Neutrophil (primary cell): ENCODE measurements at regions not wholly inside any gene's neighbourhood (a gene's known extent, or its start where the extent isn't known, plus 50 kb on each side); places are given as distances from the start of the nearest gene placed in this dataset.

Experiments used
- H3K27ac ChIP-seq: fragments of 200-600 bp; sonication (generic); 2 replicates; pipeline ENCODE4 v1.5.1; 2016; ENCODE audit warnings: mild to moderate bottlenecking, moderate library complexity
- H3K27me3 ChIP-seq: fragments of 200-600 bp; sonication (generic); 2 replicates; pipeline ENCODE4 v1.6.0; 2016; ENCODE audit warnings: mild to moderate bottlenecking
- H3K36me3 ChIP-seq: fragments of 200-600 bp; sonication (generic); 2 replicates; pipeline ENCODE4 v1.5.1; 2017
- H3K4me1 ChIP-seq, 2 experiments: fragments of 200-600 bp in 1 of 2; sonication (generic) in 1 of 2; 1 replicate in 1 of 2; 2 replicates in 1 of 2; pipeline versions ENCODE4 v1.5.1 to v1.6.1; 2013 to 2016; ENCODE audit warnings: low read depth in 1 of 2, low read length in 1 of 2, mild to moderate bottlenecking in 1 of 2, moderate library complexity in 1 of 2; ENCODE audit not compliant: control insufficient read depth in 1 of 2, insufficient read depth in 1 of 2
- H3K4me3 ChIP-seq, 2 experiments: fragments of 200-600 bp in 1 of 2; sonication (generic) in 1 of 2; 1 replicate in 1 of 2; 2 replicates in 1 of 2; pipeline ENCODE4 v1.5.1; 2013 to 2016; ENCODE audit warnings: low read depth in 1 of 2, low read length in 1 of 2, mild to moderate bottlenecking in 1 of 2, moderate library complexity in 1 of 2
- H3K9me3 ChIP-seq: fragments of 200-600 bp; sonication (generic); 2 replicates; pipeline ENCODE4 v1.5.1; 2016
- TF ChIP-seq, protein P1 (sequence below): fragments of 200-600 bp; sonication (generic); IDR thresholded peaks from 2 replicates; pipeline ENCODE4 v1.5.1; 2016; ENCODE audit warnings: antibody characterized with exemption

GRCh38 chr2:866009-866680, 84.5 kb upstream of the SNTG2 start:
- H3K36me3 ChIP-seq: no peaks in the 10 kb centered on the region
- no peaks in the 10 kb centered on the region for H3K4me1 ChIP-seq
- TF ChIP-seq, protein P1, sequence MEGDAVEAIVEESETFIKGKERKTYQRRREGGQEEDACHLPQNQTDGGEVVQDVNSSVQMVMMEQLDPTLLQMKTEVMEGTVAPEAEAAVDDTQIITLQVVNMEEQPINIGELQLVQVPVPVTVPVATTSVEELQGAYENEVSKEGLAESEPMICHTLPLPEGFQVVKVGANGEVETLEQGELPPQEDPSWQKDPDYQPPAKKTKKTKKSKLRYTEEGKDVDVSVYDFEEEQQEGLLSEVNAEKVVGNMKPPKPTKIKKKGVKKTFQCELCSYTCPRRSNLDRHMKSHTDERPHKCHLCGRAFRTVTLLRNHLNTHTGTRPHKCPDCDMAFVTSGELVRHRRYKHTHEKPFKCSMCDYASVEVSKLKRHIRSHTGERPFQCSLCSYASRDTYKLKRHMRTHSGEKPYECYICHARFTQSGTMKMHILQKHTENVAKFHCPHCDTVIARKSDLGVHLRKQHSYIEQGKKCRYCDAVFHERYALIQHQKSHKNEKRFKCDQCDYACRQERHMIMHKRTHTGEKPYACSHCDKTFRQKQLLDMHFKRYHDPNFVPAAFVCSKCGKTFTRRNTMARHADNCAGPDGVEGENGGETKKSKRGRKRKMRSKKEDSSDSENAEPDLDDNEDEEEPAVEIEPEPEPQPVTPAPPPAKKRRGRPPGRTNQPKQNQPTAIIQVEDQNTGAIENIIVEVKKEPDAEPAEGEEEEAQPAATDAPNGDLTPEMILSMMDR: no peak
- no peak overlapping the region for H3K4me3 ChIP-seq
- no peak overlapping the region for H3K27ac ChIP-seq
- no peaks in the 10 kb centered on the region for H3K27me3 ChIP-seq
- H3K9me3 ChIP-seq: no peaks in the 10 kb centered on the region

DNA sequence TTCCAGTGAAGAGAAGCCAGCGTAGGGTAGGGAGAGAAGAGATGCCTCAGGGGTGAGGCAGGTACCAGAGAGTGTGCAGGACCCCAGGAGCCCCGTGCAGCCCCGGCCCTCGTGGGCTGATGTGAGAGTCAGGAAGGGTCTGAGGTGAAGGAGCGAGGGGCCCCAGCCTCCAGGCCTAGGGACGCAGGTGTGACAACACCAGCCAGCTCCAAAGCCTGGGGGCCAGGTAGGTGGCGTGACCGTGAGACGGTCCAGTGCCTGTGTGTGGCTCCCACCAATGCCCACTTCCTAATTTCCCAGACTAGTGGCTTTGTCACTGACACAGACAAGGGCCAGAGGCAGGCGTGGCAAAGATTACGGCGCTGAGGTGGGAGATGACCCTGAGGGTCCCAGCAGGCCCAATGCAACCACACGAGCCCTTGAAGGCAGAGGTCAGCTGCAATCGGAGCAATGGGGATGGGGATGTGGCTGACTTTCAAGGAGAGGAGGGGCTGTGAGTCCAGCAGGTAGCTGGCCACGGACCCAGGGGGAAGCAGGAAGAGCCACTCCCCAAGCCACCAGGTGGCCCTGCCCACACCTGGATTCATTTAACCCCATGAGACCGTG, 86.0 kb upstream of the SNTG2 start:
- no peak overlapping the region for H3K4me3 ChIP-seq
- no peaks in the 10 kb centered on the region for H3K27me3 ChIP-seq
- H3K4me1 ChIP-seq: no peaks in the 10 kb centered on the region
- TF ChIP-seq, protein P1: no peak
- no peaks in the 10 kb centered on the region for H3K36me3 ChIP-seq
- no peaks in the 10 kb centered on the region for H3K9me3 ChIP-seq
- no peak overlapping the region for H3K27ac ChIP-seq

DNA sequence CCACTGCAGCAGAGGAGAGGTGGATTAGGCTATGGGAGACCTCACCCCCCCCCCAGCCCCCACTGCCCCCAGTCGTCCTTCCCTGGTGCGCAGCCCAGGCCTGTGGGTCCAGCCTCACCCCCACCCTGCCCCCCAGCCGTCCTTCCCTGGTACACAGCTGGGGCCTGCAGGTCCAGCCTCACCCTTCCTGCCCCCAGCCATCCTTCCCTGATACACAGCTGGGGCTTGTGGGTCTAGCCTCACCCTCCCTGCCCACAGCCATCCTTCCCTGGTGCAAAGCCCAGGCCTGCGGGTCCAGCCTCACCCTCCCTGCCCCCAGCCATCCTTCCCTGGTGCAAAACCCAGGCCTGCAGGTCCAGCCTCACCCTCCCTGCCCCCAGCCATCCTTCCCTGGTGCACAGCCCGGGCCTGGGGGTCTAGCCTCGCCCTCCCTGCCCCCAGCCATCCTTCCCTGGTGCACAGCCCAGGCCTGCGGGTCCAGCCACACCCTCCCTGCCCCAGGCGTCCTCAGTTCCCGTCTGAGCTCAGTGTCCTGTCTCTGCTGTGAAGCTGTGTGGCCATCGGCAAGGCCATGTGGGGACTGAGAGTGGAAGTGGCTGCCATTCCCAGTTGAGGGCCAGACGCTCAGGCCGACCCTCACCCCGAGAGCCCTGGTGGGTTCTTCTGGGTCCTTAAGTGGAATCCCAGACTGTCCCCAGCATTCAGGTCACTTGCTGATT, 86.8 kb upstream of the SNTG2 start:
- Histone ChIP-seq H3K27me3 (no peaks in the 10 kb centered on the region), H3K36me3 (no peaks in the 10 kb centered on the region), H3K4me1 (no peaks in the 10 kb centered on the region), H3K4me3 (no peak overlapping the region), H3K9me3 (no peaks in the 10 kb centered on the region), H3K27ac (no peak overlapping the region)
- TF ChIP-seq, protein P1: no peak

DNA sequence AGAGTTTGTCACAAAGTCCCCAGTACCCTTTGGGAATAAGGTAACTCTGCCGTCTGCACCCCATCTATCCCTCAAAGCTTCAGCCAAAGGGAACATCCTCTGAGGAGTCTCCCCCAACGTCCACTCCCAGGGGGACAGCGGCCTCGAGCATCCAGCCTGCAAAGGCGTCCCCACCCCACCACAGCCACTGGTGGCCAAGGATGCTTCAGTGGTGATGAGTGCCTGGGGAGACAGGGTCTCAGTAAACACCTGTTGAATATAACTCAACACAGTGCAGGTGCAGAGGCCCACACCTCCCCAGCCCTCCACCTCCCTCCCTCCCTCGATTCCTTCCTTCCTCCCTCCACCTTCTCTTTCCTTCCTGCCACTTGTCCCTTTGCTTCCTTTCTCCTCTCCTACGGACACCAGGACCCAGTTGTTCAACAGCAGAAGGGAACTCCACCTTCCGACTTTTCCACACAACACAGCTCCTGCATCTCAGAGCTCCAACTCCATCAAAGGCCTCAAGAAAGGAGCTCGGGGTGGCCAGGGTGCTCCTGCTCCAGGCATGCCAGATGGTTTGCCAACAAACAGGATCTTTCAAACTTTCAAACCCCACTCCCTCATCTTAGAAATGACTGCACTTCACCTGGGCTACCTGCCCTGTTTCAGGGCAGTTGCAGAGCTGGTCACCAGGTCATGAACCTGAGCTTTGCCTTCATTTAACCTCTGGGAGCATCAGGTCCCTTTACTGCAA, 87.8 kb upstream of the SNTG2 start:
- Histone ChIP-seq H3K4me1 (no peaks in the 10 kb centered on the region), H3K27ac (no peak overlapping the region), H3K9me3 (no peaks in the 10 kb centered on the region), H3K4me3 (no peak overlapping the region), H3K27me3 (no peaks in the 10 kb centered on the region), H3K36me3 (no peaks in the 10 kb centered on the region)
- TF ChIP-seq, protein P1: no peak

DNA sequence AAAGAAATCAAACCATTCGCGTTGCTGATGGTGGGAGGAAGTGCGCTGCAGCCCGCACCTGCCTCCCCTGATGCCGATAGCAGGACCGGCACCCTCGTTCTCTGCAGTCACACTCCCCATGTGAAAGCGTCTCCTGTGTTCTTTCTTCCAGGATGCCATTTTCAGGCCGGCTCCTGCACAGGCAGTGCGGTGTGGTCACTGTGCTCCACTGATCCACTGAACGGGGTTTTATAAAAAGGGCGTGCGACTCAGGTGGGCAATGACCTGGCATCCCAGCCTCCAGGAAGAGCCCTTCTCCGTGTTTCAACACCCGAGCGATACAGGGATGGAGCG, 88.3 kb upstream of the SNTG2 start:
- TF ChIP-seq, protein P1: no peak
- no peak overlapping the region for H3K27ac ChIP-seq
- H3K36me3 ChIP-seq: no peaks in the 10 kb centered on the region
- no peak overlapping the region for H3K4me3 ChIP-seq
- H3K9me3 ChIP-seq: no peaks in the 10 kb centered on the region
- H3K27me3 ChIP-seq: no peaks in the 10 kb centered on the region
- H3K4me1 ChIP-seq: no peaks in the 10 kb centered on the region
